ENCODE measurements at regions not wholly inside any gene's neighbourhood (a gene's known extent, or its start where the extent isn't known, plus 50 kb on each side); places are given as distances from the start of the nearest gene placed in this dataset.
A peak's percentile ranks its signal among the peaks of the same experiment; 100 is the strongest.

DNA sequence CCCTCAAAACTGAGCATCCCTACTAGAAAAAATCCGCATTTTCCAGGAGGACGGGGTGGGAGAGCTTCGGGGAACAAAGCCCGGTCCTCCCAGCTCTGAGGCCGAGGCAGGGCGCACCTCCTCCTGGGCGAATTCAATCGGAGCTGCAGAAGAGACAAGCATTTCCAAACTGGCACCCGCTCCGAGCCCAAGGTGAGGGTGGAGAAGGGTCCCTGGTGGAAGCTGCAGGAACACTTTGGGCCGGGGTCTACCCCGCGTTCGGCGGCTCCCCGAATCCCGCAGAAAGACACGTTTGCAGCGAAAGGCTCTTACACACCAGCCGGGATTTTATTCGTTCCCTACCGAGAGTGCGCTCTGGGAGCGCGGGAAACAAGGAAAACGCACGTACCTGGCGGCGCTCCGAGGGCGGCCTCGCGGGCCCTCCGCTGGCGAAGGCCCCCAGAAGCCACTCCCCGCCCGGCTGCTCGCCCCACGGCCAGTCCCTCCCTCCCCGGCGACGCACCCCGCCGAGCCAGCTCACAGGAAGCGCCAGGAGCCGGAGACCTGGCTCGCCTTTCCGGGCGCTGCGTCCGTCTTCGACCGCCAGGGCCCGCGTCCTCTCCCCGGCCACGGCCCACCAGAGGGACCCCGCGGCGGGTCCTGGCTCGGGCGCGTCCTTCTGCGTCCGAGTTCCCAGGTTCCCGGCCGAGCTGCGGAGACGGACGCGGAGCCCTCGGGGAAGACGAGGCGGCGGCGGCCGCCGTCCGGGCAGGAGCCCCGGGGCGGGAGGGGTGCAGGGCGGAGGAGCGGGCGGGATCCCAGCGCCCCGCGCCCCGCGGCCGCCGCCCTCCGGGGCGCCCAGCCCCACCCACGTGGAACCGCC is 49.8 kb upstream of the BAHCC1 start:
- DNase-seq, result peak in 53 of 58 donors; percentile 22 to 89 (median 70)

All from anterior cingulate cortex (tissue), 58 donors.